ENCODE measurements at regions not wholly inside any gene's neighbourhood (a gene's known extent, or its start where the extent isn't known, plus 50 kb on each side); places are given as distances from the start of the nearest gene placed in this dataset.
A peak's percentile ranks its signal among the peaks of the same experiment; 100 is the strongest.

DNA sequence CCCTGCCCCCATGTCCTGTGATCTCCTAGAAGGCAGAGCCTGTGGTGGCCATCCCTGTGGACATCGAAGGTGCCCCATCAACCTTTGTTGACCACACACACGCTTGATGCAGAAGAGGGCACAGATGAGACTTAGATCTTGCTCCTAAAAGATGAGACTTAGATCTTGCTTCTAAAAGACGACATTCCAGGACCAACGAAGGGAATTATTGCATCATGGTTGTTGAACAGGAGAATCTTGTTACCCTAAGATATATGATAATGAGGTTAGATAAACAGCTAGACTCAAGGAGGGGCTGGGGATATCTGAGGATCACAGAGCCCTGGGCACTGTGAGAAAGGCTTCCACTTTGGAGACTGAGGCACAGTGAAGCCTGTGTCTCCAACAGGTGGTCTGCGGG is 91.1 kb upstream of the WSCD2 start:
- no peak for DNase-seq (ENCODE audit: low spot score)

DNA sequence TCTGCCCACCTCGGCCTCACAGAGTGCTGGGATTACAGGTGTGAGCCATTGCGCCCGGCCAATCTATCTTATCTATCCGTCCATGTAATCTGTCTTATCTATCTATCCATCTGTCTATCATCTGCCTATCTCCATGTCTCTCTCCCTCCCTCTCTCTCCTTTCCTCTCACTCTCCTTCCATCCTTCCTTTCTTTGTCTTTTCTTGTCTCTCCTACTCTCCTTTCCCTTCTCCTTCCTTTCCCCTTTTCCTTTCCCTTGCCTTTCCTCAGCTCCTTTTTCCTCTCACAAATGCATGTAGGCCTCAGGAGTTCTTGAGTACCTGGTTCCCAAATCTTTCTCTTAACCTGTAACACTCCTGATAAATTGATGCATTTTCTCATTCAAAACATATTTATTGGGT is 89.3 kb upstream of the WSCD2 start:
- no peak for DNase-seq (ENCODE audit: low spot score)

DNA sequence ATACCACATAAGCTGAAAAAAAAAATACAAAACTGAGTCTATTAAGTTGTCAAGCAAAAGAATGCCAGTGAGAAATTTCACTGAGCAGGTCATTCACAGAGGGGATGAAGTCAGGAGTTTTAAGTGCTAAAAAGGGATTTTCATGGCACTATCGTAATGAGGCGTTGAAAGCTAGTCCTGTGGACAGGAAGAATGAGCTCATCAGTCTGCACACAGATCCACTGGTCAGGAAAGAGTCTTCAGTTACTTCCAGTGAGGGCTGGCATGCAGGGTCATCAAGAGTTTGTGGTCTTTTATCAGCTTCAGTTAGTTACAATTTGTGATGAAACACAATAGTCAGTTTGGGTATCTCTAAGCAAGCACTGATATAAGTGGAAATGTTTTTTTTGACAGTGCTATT is 88.1 kb upstream of the WSCD2 start:
- no peak for DNase-seq (ENCODE audit: low spot score)

DNA sequence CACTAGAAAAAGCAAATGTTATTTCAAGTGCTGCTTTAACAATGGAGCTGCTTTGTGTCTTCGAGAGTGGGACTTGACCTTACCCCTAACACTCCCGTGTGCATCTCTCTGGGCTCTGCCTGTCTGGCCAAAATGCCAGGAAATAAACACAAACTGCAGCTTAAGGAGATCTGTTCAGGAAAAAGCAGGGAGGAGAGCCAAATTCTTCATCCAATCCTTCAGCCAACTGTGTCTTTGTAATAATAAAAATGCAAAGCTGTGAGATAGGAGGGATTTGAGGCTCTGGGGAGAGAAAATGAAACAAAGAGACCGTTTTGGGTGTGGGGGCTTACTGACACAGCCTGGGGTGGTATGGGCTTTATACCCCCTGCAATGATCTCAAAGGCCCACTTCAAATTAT is 85.8 kb upstream of the WSCD2 start:
- DNase-seq (ENCODE audit: low spot score) = peak; percentile 21

DNA sequence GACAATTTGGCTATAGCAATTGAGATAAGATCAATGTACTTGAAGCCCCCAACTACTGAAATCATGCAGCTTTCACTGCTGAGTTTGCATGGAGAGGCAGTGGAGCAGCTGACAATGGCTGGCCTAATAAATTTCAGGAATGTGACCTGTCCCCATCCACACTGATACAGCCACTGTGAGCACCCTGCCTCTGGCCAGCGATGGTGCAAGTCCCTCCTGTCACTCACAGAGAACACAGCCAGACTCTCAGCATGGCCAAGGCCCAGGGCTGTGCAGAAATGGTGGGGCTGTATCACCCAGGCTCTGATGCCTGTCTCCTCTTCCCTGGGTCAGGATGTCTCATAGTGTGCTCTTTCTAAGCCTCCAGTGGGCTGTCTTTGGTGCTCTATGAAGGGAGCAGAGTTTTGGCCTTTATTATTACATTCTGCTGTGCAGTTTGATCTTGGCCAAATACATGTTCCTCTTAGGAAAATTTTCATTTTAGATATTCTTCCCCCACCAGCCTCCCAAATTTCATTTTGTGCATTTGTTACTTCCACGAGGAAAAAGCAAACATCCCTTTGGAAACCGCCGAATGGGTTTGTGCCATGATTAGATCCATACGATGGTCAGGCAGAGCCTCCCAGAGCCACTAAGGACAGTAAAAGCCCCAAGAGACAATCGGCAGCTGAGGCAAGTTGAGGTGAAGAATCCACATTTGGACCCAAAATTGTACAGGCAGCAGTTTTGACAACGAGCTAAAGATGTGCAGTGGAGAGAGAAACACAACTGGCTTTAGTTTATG is 85.1 kb upstream of the WSCD2 start:
- no peak for DNase-seq (ENCODE audit: low spot score)

DNA sequence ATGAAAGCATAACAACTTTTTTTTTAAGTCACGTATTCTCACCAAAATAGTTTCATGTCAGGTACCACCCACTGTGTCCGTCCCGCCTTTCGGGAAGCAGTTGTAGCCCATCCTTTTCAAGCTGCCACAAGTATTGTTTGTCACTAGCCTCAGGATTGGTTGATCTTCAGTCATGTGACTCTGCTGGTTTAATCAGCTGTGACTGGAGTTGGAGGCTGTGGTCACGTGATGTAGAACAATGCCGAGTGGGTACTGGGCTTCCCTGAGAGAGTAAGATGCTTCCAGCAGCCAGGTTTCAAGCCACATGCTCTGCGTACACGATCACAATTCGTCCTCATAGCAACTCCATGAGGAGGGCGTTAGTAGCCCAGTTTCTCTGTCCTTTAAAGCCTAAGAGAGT is 83.0 kb upstream of the WSCD2 start:
- DNase-seq (ENCODE audit: low spot score) = no peak

DNA sequence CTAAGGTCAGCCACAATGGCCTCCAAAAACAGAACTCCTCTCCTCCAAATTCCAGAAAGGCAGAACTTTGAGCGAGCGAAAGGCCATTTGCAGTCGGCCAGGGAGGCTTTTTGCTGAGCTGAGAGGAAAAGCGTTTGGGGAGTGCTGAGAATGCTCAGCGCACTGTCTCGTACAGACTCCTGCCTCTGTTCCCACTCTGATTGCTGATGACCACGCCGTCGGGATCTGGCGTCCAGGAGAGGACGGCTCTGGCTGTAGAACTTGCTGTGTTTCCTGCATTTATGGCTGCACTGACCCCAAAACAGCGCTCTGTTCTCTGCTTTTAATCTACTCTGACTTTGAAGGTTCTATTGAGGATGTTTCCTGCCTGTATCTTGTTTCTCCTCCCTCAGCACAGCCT is 82.4 kb upstream of the WSCD2 start:
- DNase-seq (ENCODE audit: low spot score) = no peak

DNA sequence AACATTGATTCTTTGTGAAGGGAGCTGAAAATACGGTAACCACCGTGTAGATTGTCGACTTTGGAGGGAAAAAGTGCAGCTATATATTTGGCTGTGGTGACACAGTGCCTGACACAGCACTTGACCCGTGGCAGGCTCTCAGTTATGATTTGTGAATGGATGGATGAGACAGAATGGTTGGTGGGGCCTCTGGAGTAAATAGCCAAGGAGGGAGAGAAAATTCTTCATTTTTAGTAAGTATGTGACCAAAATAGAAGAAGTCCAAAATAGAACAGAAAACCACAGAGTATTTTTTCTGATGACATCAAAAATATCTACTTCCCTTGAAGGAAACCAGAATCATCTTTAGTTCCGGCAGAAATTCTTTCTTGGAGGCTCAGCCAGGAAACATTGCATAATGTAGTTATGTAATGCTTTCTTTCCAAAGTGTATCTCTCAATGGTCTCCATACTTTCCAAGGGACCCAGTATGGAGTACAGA is 82.0 kb upstream of the WSCD2 start:
- no peak for DNase-seq (ENCODE audit: low spot score)

DNA sequence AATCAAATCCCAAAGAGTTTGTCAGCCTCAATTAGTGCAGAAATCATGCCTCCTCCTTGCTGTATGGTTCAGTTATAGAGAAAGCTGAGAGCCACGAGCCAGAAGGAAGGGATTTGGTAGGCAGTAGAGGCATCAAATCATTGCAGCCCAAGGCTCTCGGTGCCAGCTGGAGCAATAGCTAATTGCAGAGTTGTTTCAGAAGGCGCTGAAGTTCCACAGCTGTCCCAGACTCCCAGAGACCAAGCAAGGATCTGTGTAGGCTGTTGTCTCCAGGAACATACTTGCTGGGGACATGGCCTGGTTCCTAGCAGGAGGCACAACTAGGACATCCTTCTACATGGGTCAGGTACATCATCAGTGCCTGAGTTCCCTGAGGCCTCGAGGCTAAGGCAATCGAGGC is 80.4 kb upstream of the WSCD2 start:
- DNase-seq (ENCODE audit: low spot score) = no peak

DNA sequence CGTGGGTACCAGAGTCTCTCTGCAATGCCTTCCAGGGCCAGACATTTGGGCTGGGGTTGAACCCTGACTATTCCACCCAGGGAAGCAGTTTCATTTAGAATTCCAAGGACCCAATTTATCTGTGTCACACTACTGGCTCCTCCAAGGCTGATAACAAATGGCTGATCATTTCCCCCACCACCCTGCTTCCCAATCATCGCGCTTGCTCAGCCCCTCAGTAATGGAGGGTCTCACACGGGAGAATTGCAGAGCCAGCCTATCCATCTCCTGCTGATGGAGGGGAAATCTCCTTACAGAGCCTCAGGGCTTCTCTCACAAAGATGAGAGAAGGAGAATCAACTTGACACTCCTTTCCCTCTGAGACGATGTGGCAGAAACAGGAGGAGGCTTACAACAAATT is 78.4 kb upstream of the WSCD2 start:
- DNase-seq (ENCODE audit: low spot score) = no peak

DNA sequence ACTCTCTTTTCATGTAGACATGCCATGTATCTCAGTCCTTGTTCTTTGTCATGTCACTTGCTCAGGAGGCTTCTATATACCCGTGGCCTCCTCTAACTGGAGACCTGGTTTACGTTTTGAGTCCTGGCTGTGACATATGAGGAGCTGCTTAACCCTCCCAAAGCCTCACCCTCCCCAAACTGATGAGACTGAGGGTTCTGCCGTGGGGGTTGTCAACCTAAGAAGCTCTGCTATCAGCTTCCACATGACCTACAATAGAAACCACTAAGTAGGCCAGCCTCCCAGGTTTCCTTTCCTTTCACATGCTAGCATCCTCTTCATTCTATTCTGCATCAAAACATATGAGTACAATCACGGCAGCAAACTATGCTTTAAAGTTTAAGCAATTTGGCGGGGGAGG is 76.8 kb upstream of the WSCD2 start:
- DNase-seq (ENCODE audit: low spot score) = no peak

DNA sequence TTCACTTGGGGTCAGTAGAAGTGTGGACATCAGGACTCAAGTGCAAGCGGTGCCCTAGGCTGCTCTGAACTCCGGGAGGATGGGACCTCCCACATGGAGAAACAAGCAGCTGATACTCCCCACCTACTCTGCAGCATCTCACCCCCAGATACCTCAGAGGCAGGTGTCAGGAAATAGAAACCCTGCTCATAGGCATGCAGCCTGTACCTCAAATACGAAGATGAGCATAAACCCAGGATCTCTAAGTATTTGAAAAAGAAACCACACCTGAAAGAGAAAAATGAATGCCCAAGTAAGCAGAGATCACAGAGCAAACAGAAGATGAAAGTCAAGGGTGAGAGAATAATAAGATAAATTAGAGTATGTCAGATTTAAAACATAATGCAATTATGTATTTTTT is 75.6 kb upstream of the WSCD2 start:
- DNase-seq (ENCODE audit: low spot score) = no peak

DNA sequence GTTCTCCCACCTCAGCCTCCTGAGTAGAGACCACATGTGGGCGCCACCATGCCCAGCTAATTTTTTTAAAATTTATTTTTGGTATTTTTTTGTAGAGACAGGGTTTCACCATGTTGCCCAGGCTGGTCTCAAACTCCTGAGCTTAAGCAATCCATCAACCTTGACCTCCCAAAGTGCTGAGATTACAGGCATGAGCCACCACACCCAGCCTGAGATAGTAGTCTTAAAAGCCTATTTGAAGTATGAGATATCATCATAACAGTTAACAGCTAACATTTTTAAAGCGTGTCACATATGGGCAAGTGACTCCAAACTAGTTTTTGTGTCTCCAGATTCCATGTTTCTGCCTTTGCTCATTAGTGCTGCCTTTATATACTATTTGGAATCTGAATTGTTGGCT is 74.6 kb upstream of the WSCD2 start:
- no peak for DNase-seq (ENCODE audit: low spot score)

DNA sequence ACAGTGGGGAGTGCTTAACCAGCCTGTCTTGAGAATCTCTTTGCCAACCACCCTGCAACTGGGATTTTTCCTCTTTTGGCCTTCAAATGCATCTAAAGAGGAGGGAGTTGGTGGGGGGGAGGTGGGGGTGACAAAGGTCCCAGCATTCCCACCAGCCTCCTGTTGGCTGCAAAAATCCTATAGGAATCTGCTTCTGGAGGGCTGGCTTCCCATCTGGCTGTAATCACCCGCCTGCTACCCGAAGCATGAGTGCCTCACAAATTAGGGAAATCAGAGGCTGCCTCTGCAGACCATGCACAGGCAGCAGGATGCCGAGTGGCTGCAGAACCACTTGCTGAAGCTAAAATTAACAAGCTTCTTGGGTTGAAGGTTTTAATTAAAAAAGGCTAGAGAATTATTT is 73.9 kb upstream of the WSCD2 start:
- no peak for DNase-seq (ENCODE audit: low spot score)

DNA sequence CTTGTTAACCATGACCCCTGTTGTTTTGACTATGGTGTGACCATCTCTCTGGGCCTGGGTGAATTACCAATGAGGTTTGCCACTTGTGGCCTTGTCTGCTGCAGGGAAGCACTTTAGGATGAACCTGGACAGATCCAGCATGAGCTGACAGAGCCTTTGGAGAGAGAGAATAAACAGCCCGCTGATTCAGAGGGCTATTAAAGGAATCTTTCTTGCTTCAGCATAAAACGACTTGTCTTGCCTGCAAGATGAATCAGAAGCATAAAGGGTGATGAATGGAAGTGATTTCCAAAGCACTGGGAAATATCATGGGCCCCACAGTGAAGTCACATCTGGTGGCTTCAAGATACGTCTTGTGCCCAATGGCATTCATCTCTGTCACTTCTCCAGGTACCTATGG is 69.0 kb upstream of the WSCD2 start:
- DNase-seq (ENCODE audit: low spot score) = no peak

DNA sequence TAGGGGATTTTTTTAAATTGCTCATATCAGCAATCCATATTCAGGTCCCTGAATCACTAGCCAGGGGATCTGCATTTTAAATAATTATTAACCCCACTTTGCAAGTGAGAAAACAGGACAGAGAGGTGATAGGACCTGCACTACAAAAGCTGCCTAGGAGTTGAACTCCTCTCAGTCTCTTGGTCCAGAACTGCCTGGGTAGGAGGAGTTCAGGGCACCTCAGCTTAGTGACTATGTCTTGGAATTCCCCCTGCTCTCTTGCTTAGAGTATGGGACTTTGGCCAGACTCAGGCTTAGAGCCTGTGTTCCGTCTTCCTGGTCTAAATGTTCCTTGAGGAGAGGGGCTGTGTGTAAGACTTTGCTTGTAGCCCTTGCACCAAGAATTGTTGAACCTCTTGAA is 68.2 kb upstream of the WSCD2 start:
- DNase-seq (ENCODE audit: low spot score) = no peak

DNA sequence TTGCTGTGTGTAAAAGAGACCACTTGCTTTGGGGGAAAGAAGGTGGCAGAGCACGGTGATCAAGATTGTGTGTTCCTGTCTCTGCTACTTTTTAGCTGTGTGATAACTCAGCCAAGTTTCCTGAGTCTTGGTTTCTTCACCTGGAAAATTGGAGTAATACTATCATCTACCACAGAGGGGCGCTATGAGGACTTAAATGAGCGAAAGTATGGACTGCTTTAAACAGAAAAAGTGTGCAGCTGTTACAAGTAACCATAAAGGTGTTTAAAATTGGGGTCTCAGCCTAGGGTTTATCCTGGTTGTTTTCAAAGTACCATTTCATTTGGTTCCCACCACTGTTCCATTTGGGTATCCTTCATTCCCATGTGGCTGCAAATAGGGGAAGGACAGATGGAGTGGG is 65.9 kb upstream of the WSCD2 start:
- DNase-seq (ENCODE audit: low spot score) = peak; percentile 46

DNA sequence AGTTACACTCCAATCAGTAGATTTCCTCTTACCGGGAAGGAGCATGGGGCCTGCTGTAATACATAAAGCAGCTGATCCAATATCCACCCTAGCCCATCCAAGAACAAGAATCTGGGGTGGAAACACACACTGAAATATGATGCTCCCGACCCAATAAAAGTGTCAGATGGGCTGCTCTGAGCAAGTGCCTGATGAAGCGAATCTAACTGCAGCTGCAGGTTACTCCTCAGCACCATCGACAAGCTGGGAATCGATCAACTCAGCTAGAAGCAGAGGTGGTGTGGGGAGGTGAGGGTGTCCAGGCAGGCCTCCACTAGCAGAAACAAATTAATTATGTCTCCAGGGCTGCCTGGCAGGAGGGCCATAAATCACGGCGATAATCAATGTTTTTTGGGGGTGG is 64.0 kb upstream of the WSCD2 start:
- DNase-seq (ENCODE audit: low spot score) = no peak

DNA sequence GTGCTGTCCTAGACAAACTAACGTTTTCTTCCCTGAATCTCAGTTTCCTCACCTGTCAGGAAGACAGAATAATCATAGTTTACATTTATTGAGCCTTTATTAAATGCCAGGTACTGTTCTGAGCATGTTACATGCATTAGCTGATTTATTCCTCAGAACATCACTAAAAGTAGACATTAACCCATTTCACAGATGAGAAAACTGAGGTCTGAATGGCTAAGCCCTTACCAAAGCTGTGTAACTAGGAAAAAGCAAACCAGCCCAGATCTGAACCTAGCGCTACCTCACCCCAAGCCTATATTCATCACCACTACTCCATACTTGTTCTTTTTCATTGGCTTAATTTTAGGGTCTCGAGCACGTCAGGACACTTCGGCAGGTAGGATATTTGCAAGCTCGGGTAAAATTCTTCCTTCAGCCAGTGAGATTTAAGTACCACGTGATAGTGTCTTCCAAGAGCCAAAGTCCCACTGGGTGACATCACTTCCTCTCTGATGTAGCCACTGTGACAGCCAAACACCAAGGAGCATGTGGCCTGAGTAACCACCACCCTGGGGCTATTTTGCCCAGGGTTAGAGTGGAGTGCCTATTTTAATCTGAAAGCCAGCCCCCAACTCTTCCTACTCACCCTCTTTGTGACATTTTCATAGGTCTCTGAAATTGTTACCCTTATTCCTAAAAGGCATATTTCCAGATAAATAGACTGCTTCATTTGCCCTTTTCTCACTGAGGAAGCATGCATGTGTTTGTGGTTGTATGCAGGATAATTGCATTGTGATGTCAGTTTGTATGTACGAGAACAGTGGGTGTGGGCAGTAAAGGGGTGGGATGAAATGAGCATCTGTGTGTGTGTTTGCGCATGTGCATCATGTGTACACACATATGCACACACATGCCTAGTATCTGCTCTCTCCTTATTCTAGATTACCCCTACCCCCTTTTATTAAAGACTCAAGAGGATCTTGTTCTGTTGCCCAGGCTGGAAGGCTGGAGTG is 62.2 kb upstream of the WSCD2 start:
- no peak for DNase-seq (ENCODE audit: low spot score)

DNA sequence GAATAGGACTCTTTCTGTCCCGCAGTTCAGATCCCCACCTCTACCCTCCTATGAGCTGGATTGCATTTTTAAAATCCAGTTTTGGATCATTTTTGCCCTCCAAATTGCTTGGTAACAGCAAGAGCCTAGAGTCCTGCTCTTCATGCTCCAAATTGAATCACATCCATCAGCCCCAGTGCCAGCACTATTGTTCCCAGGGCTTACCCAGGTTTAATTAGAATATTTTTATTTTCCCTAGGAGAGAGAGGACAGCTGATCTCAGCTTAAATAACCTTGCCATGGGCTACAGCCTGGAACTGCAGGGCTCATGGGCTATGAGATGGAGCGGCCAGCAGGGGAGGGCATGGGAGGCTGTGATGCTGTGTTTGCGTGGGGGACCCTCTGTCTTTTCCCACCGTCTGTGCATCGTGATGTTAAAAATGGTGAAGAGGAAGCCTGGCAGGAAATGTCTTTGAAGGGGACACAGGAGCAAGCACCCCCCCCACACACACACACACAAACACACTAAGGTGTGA is 59.4 kb upstream of the WSCD2 start:
- no peak for DNase-seq (ENCODE audit: low spot score)

DNA sequence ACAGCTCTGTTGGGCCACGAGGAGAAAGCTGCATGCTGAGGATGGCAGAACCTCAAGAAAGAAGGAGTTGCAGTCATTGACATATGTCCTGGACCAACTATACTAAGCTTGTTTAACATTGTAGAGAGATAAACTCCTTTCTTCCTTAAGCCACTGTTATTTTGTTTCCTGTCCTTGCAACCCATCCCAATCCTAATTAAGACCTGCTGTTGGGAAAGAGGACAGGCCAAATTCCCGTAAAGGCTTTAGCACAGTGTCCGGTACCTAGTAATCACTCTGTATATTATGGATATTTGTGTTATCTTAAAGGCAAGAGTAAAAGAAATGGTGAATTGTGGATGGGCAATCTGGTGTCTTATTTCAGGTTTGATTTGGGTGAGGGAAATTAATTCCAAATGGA is 53.5 kb upstream of the WSCD2 start:
- no peak for DNase-seq (ENCODE audit: low spot score)

DNA sequence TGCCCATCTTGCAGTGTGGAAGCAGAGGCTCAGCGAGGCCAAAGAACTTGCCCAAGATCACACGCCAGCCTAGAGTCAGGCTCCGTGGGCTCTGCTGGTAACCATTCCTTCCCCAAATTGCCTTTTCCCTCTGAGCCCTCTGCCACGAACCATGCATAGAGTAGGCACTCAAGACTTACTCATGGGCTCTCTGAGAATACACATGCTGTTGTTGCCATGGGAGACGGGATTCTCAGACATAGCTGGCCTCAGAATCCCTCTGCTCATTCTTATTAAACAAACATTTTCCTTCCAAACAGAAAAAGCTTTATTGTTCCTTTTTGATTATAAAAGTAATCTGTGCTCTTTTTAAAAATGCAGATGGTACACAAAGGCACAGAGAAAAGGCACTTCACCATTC is 52.5 kb upstream of the WSCD2 start:
- DNase-seq (ENCODE audit: low spot score) = no peak

DNA sequence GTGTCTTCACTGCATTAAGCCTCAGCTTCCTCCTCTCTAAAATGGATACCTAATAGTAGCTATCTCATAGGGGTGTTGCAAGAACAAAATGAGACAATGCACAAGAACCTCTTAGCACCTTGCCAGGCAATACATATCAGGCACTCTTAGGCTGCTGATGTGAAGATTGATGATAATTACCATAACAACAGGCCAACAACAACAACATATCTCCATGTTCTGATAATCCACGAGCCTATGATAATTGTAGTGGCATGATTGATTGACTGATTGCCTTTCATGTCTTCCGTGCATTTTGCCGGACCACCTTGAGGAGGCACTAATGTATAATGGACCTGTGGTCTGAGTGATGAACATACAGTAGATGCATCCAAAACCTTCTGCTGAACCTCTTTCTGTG is 50.7 kb upstream of the WSCD2 start:
- peak; percentile 7 for DNase-seq (ENCODE audit: low spot score)
